Esophagus squamous epithelium (tissue), 5 donors: ENCODE measurements at regions not wholly inside any gene's neighbourhood (a gene's known extent, or its start where the extent isn't known, plus 50 kb on each side); places are given as distances from the start of the nearest gene placed in this dataset.

ENCODE experiments used
- DNase-seq: peaks from one replicate; lab custom pipeline; 2025; lab: John Stamatoyannopoulos, UW
- H3K27ac ChIP-seq, 4 donors: fragments of 200-600 bp; sonication (generic); one replicate each; pipeline ENCODE4 v1.5.1; 2016 to 2019; ENCODE audit warnings: mild to moderate bottlenecking in 1 of 4
- H3K27me3 ChIP-seq, 4 donors: fragments of 200-600 bp; sonication (generic); 1 replicate in 3 of 4; 2 replicates in 1 of 4; pipeline versions ENCODE4 v1.5.1 to v1.6.0; 2017 to 2021; ENCODE audit warnings: antibody characterized with exemption in 1 of 4
- H3K36me3 ChIP-seq, 3 donors: fragments of 200-600 bp; sonication (generic); one replicate each; pipeline ENCODE4 v1.5.1; 2016 to 2019
- H3K4me1 ChIP-seq, 3 donors: fragments of 200-600 bp; sonication (generic); one replicate each; pipeline ENCODE4 v1.5.1; 2017 to 2019
- H3K4me3 ChIP-seq, 4 donors: fragments of 200-600 bp; sonication (generic); 1 replicate in 3 of 4; 2 replicates in 1 of 4; pipeline ENCODE4 v1.5.1; 2016 to 2019; ENCODE audit warnings: mild to moderate bottlenecking in 2 of 4, moderate library complexity in 1 of 4
- H3K9me3 ChIP-seq, 3 donors: fragments of 200-600 bp; sonication (generic); one replicate each; pipeline ENCODE4 v1.5.1; 2016 to 2019
- POLR2A ChIP-seq, 4 donors: fragments of 450-650 bp; IDR thresholded peaks; one replicate each; pipeline ENCODE4 v1.6.1; 2017; ENCODE audit warnings: antibody characterized with exemption in 4 of 4, mild to moderate bottlenecking in 4 of 4, moderate library complexity in 3 of 4
- WGBS, 2 donors: methylation state at CpG; one replicate each; pipeline ENCODE4 v1.1.5; 2018; 5-methylcytosine and 5-hydroxymethylcytosine counted together
- intact Hi-C: fragments of 100-400 bp; cut with DNase I; formaldehyde crosslinking; loops from one replicate; pipeline ENCODE4 v1.15.0; 2022
- TF ChIP-seq, protein P1 (sequence below), 6 experiments: fragments of 450-650 bp in 4 of 6; fragments of 200-600 bp in 2 of 6; sonication (generic) in 2 of 6; IDR thresholded peaks; one replicate each; pipeline ENCODE4 v1.5.1; 2016 to 2019; ENCODE audit warnings: antibody characterized with exemption in 6 of 6, mild to moderate bottlenecking in 4 of 6, moderate library complexity in 4 of 6
- donor health status: DM: yes; HTN: yes; CAD: no.

DNA sequence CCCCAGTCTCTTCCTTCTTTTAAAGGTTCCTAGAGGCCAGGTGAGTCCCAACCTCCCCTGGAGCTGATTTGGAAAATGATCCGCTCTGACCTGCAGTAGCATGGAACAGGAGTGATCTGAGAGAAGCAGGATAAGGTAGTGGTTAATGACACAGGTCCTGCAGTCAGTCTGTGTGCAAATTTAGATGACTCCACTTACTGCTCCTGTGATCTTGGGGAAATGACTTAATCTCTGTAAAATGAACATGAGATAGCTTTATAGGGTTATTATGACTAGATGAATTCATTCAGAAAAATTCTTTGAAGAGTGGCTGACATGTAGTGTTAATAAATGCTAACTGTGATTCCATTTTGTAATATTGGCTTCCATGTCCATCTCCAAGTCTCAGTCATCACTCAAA lies 374.9 kb upstream of the CAMK1G start:
- DNase-seq = no peak
- Histone ChIP-seq H3K27ac (no peak overlapping the region), H3K27me3 (peaks cover 0 to 60% (median 0%) of the 10 kb centered on the region in 4 donors), H3K4me1 (peaks cover 0 to 18% (median 11%) of the 10 kb centered on the region in 3 donors), H3K4me3 (no peak overlapping the region), H3K9me3 (no peaks in the 10 kb centered on the region), H3K36me3 (no peaks in the 10 kb centered on the region)
- no peak for TF ChIP-seq POLR2A (IDR thresholded peaks at IDR 0.05)
- TF ChIP-seq, protein P1, sequence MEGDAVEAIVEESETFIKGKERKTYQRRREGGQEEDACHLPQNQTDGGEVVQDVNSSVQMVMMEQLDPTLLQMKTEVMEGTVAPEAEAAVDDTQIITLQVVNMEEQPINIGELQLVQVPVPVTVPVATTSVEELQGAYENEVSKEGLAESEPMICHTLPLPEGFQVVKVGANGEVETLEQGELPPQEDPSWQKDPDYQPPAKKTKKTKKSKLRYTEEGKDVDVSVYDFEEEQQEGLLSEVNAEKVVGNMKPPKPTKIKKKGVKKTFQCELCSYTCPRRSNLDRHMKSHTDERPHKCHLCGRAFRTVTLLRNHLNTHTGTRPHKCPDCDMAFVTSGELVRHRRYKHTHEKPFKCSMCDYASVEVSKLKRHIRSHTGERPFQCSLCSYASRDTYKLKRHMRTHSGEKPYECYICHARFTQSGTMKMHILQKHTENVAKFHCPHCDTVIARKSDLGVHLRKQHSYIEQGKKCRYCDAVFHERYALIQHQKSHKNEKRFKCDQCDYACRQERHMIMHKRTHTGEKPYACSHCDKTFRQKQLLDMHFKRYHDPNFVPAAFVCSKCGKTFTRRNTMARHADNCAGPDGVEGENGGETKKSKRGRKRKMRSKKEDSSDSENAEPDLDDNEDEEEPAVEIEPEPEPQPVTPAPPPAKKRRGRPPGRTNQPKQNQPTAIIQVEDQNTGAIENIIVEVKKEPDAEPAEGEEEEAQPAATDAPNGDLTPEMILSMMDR (IDR thresholded peaks at IDR 0.05) = no peak
- WGBS, 2 donors = 60 to 73% methylated on average over 1 of the region's 1 CpG
- intact Hi-C loops = no loop called here

DNA sequence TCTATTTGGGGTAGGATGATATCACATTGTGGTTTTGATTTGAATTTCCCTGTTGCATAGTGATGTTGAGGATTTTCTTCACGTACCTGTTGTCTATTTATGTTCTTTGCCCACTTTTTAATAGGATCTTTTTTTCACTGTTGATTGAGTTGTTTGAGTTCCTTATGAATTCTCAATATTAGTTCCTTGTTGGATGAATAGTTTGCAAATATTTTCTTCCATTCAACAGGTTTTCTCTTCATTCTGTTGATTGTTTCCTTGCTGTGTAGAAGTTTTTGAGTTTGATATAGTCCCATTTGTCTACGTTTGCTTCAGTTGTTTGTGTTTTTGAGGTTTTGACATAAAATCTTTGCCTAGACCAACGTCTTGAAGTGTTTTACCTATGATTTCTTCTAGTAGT lies 369.5 kb upstream of the CAMK1G start:
- no peak for DNase-seq
- Histone ChIP-seq H3K36me3 (no peaks in the 10 kb centered on the region), H3K27me3 (peaks cover 0 to 37% (median 0%) of the 10 kb centered on the region in 4 donors), H3K4me3 (no peak overlapping the region), H3K9me3 (no peaks in the 10 kb centered on the region), H3K27ac (no peak overlapping the region), H3K4me1 (peaks cover 0 to 9% (median 0%) of the 10 kb centered on the region in 3 donors)
- TF ChIP-seq, protein P1 (IDR thresholded peaks at IDR 0.05) = no peak
- TF ChIP-seq POLR2A (IDR thresholded peaks at IDR 0.05) = no peak
- WGBS, 2 donors = 57 to 78% methylated on average over 3 of the region's 3 CpGs
- intact Hi-C loops = no loop called here

DNA sequence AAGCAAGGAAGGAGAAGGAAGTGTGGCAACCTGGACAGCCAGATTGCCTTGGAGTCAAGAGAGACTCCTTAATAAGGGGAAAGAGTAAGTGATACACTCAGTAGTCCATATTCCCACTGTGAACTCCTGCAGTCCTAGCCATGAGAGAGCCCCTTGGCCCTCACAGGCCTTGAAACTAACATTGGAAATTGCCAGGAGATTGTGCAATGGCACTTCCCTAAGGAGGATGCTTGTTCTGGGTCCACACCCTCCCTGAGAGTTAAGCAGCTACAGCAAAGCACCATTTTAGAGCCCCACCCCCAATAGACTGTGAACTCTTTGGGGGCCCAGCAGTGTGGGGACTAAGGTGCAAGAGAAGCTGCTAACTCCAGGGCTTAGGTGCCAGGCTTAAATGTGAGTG lies 367.7 kb upstream of the CAMK1G start:
- H3K36me3 ChIP-seq = no peaks in the 10 kb centered on the region
- no peak for DNase-seq
- no peaks in the 10 kb centered on the region for H3K9me3 ChIP-seq
- intact Hi-C loops = no loop called here
- no peak overlapping the region for H3K27ac ChIP-seq
- H3K4me3 ChIP-seq = no peak overlapping the region
- peaks cover 0 to 27% (median 0%) of the 10 kb centered on the region in 3 donors for H3K4me1 ChIP-seq
- TF ChIP-seq, protein P1 (IDR thresholded peaks at IDR 0.05) = no peak
- H3K27me3 ChIP-seq = peaks cover 0 to 22% (median 0%) of the 10 kb centered on the region in 4 donors

DNA sequence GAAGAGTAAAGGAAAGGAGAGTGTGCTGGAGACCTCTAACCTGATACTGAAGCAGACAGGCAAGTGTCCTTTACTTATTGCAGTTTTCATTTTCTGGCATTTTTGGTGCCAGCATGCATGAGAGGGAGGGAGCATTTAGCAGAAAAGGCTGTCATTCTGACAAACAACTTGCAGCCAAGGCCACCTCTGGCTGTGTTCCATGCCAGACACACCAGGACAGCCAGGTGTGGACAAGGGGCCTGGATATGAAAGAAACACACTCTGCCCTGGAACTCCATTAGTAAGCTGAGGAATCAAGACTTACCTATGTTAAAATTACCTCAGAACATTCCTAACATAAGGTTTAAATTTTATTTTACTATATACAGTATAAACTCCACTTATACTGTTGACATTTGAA lies 365.4 kb upstream of the CAMK1G start:
- no peak for TF ChIP-seq POLR2A (IDR thresholded peaks at IDR 0.05)
- TF ChIP-seq, protein P1 (IDR thresholded peaks at IDR 0.05) = no peak
- H3K36me3 ChIP-seq = no peaks in the 10 kb centered on the region
- intact Hi-C loops = no loop called here
- H3K27ac ChIP-seq = no peak overlapping the region
- H3K27me3 ChIP-seq = no peaks in the 10 kb centered on the region
- no peak overlapping the region for H3K4me3 ChIP-seq
- H3K4me1 ChIP-seq = peaks cover 0 to 34% (median 0%) of the 10 kb centered on the region in 3 donors
- DNase-seq = no peak
- H3K9me3 ChIP-seq = no peaks in the 10 kb centered on the region

DNA sequence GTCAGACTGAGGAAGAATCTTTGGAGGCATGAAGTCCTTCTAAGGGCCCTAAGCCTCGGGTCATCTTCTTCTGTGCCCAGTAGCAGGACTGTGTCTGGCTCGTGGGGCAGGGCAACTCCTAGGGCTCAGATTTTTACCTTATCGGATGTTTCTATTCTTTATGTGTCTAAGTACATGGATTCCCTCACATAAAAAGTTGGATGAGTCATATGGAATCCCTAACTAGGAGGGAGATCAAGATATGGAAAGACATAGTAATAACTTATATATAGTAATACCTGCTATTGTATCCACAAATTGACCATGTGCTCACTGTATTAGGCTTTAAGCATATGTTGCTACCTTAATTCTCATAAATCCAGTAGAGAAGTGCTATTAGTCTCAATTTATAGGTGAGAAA lies 364.5 kb upstream of the CAMK1G start:
- no peak for DNase-seq
- 35 to 65% methylated on average over 3 of the region's 3 CpGs for WGBS, 2 donors
- Histone ChIP-seq H3K27me3 (no peaks in the 10 kb centered on the region), H3K27ac (peak overlapping the region in 3 of 4 donors; percentile 57 to 81 (median 77)), H3K9me3 (no peaks in the 10 kb centered on the region), H3K36me3 (no peaks in the 10 kb centered on the region), H3K4me1 (peaks cover 0 to 43% (median 0%) of the 10 kb centered on the region in 3 donors), H3K4me3 (no peak overlapping the region)
- intact Hi-C loops = no loop called here
- TF ChIP-seq, protein P1 (IDR thresholded peaks at IDR 0.05) = no peak
- no peak for TF ChIP-seq POLR2A (IDR thresholded peaks at IDR 0.05)
